Esophagus muscularis mucosa (tissue), 4 donors: ENCODE measurements at regions not wholly inside any gene's neighbourhood (a gene's known extent, or its start where the extent isn't known, plus 50 kb on each side); places are given as distances from the start of the nearest gene placed in this dataset.

Experiments used
- EP300 ChIP-seq: sonication (generic); formaldehyde crosslinking; IDR thresholded peaks from one replicate; pipeline ENCODE4 v1.6.1; 2017; ENCODE audit warnings: antibody characterized with exemption
- POLR2A ChIP-seq: fragments of 450-650 bp; IDR thresholded peaks from one replicate; pipeline ENCODE4 v1.6.1; 2017; ENCODE audit warnings: antibody characterized with exemption, moderate library complexity, mild to moderate bottlenecking, low read depth
- TF ChIP-seq, protein P1 (sequence below), 3 experiments: fragments of 200-600 bp in 2 of 3; fragments of 450-650 bp in 1 of 3; sonication (generic) in 2 of 3; IDR thresholded peaks; one replicate each; pipeline ENCODE4 v1.5.1; 2017 to 2019; ENCODE audit warnings: antibody characterized with exemption in 3 of 3, mild to moderate bottlenecking in 2 of 3, moderate library complexity in 1 of 3

DNA sequence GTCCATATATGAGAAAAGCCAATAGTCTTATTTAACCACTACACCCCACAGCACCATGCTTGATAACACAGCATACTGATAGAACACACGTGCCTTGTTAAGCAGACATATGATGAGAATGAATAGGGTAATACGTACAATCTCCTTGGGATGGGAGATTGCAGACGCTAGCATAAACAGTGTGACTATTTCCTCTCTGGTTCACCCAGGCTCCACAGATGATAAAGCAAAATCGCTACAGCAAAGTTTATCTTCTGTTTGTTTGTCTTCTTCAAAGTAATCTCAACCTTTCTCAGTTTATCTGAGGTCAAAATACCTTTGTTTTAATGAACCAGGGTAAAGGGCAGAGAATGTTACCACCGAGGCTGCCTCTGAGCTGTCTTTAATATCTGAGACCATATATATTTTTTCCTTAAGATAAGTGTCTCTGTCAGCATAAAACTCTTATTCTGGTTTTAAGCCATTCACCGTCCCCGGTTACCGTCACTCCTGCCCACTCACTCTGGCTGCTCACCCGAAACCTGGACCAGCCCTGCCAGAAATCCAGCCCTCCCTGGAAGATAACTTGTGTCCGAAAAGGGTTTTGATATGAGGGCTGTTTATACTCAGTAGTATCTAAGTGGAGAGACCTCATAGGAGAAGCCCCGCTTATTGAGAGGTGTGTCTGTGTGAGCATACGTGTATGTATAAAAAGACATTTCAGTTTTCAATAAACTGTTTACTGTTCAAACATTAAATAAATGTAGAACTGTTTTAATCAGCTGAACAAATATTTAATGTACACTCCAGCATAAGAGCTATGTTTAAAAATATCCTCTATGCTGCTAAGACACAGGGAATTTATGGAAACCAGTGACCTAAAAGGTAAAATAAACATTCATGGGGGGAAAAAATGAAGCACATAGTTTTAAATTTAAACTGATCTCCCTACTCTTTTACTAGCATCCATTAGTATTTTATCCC is 465.4 kb downstream of the RASEF start:
- TF ChIP-seq, protein P1, sequence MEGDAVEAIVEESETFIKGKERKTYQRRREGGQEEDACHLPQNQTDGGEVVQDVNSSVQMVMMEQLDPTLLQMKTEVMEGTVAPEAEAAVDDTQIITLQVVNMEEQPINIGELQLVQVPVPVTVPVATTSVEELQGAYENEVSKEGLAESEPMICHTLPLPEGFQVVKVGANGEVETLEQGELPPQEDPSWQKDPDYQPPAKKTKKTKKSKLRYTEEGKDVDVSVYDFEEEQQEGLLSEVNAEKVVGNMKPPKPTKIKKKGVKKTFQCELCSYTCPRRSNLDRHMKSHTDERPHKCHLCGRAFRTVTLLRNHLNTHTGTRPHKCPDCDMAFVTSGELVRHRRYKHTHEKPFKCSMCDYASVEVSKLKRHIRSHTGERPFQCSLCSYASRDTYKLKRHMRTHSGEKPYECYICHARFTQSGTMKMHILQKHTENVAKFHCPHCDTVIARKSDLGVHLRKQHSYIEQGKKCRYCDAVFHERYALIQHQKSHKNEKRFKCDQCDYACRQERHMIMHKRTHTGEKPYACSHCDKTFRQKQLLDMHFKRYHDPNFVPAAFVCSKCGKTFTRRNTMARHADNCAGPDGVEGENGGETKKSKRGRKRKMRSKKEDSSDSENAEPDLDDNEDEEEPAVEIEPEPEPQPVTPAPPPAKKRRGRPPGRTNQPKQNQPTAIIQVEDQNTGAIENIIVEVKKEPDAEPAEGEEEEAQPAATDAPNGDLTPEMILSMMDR (IDR thresholded peaks at IDR 0.05) = no peak
- TF ChIP-seq POLR2A (no peak), EP300 (no peak)
